Esophagus muscularis mucosa (tissue), 3 donors: ENCODE measurements at regions not wholly inside any gene's neighbourhood (a gene's known extent, or its start where the extent isn't known, plus 50 kb on each side); places are given as distances from the start of the nearest gene placed in this dataset.

Source experiments
- CTCF ChIP-seq, 3 experiments: fragments of 200-600 bp in 2 of 3; fragments of 450-650 bp in 1 of 3; sonication (generic) in 2 of 3; IDR thresholded peaks; one replicate each; pipeline ENCODE4 v1.5.1; 2017 to 2019; ENCODE audit warnings: antibody characterized with exemption in 3 of 3, mild to moderate bottlenecking in 2 of 3, moderate library complexity in 1 of 3
- POLR2A ChIP-seq: fragments of 450-650 bp; IDR thresholded peaks from one replicate; pipeline ENCODE4 v1.6.1; 2017; ENCODE audit warnings: antibody characterized with exemption, moderate library complexity, mild to moderate bottlenecking, low read depth

- TF ChIP-seq CTCF (IDR thresholded peaks at IDR 0.05) (no peak), POLR2A (no peak)
Observed at GRCh38 chr3:30174357-30174756, 432.0 kb upstream of the TGFBR2 start.
